Caco-2 (cell line): ENCODE measurements at regions not wholly inside any gene's neighbourhood (a gene's known extent, or its start where the extent isn't known, plus 50 kb on each side); places are given as distances from the start of the nearest gene placed in this dataset.

ENCODE experiments used
- BruUV-seq: library from RNA; stranded (reverse); fragments of 400-500 nt; replicated peaks from 2 replicates; lab custom pipeline; 2021; lab: Mats Ljungman, UMichigan
- CTCF ChIA-PET: fragments of 300-600 bp; sonication (Branson Sonifier 250); formaldehyde crosslinking; loops from one replicate; lab custom pipeline; 2022; ENCODE audit warnings: antibody characterized with exemption; lab: Charles Lee
- POLR2A ChIA-PET: fragments of 300-600 bp; sonication (Branson Sonifier 250); formaldehyde crosslinking; loops from one replicate; lab custom pipeline; 2022; ENCODE audit warnings: antibody characterized with exemption; lab: Charles Lee
- DNase-seq, 2 experiments: peaks; one replicate each; pipeline versions ENCODE4 v3.0.0 to v3.0.0-alpha.2; 2020 to 2022
- H3K27me3 ChIP-seq: replicated peaks from 2 replicates; pipeline ENCODE4 v1.6.0; 2011; ENCODE audit warnings: low read length; ENCODE audit not compliant: control insufficient read depth, insufficient read depth
- H3K36me3 ChIP-seq: 2 replicates; pipeline ENCODE4 v1.5.1; 2011; ENCODE audit warnings: low read length; ENCODE audit not compliant: control insufficient read depth, insufficient read depth
- H3K4me1 ChIP-seq: fragments of 250-450 bp; sonication (Bioruptor Pico); 2 replicates; pipeline ENCODE4 v1.5.1; 2020; ENCODE audit warnings: mild to moderate bottlenecking
- H3K4me3 ChIP-seq: 2 replicates; pipeline ENCODE4 v1.5.1; 2011; ENCODE audit warnings: low read depth, mild to moderate bottlenecking, control low read depth, low read length
- H3K9me3 ChIP-seq: fragments of 250-450 bp; sonication (Bioruptor Pico); 2 replicates; pipeline ENCODE4 v1.5.1; 2020; ENCODE audit warnings: mild to moderate bottlenecking, moderate library complexity
- H3K27ac Mint-ChIP-seq: one replicate; pipeline ENCODE4 v1.8.0; 2022; ENCODE audit warnings: mixed read lengths; ENCODE audit not compliant: unreplicated experiment
- H3K27me3 Mint-ChIP-seq: one replicate; pipeline ENCODE4 v1.8.0; 2022; ENCODE audit warnings: mixed read lengths; ENCODE audit not compliant: insufficient read depth, unreplicated experiment
- H3K36me3 Mint-ChIP-seq: one replicate; pipeline ENCODE4 v1.8.0; 2022; ENCODE audit warnings: mild to moderate bottlenecking, mixed read lengths; ENCODE audit not compliant: insufficient read depth, unreplicated experiment
- H3K4me1 Mint-ChIP-seq: one replicate; pipeline ENCODE4 v1.8.0; 2022; ENCODE audit warnings: low read depth, mixed read lengths; ENCODE audit not compliant: unreplicated experiment
- H3K4me3 Mint-ChIP-seq: one replicate; pipeline ENCODE4 v1.8.0; 2022; ENCODE audit warnings: mild to moderate bottlenecking, moderate library complexity, mixed read lengths; ENCODE audit not compliant: unreplicated experiment
- H3K9me3 Mint-ChIP-seq: one replicate; pipeline ENCODE4 v1.8.0; 2022; ENCODE audit warnings: mixed read lengths; ENCODE audit not compliant: unreplicated experiment
- CTCF ChIP-seq, 2 experiments: fragments of 200-600 bp in 1 of 2; IDR thresholded peaks; 1 replicate in 1 of 2; 2 replicates in 1 of 2; pipeline versions ENCODE4 v1.5.1 to v1.8.0; 2011 to 2022; ENCODE audit warnings: antibody characterized with exemption in 1 of 2, control low read depth in 1 of 2, inconsistent platforms in 1 of 2, low read depth in 1 of 2, low read length in 1 of 2, mild to moderate bottlenecking in 1 of 2, moderate library complexity in 1 of 2; ENCODE audit not compliant: insufficient read depth in 1 of 2, severe bottlenecking in 1 of 2, unreplicated experiment in 1 of 2
- intact Hi-C: fragments of 100-400 bp; cut with micrococcal nuclease; formaldehyde crosslinking; loops from one replicate; pipeline ENCODE4 v1.10.0; 2022; ENCODE audit not compliant: unreplicated experiment

GRCh38 chr2:37869771-37870170, 55.3 kb upstream of the RMDN2 start:
- Mint-ChIP-seq H3K4me3 (no peak overlapping the region), H3K36me3 (no peaks in the 10 kb centered on the region), H3K4me1 (peaks cover 6% of the 10 kb centered on the region), H3K27me3 (no peaks in the 10 kb centered on the region), H3K9me3 (no peaks in the 10 kb centered on the region), H3K27ac (no peak overlapping the region)
- intact Hi-C loops: no loop called here
- no TSS peak for BruUV-seq
- no peak for DNase-seq
- Histone ChIP-seq H3K9me3 (no peaks in the 10 kb centered on the region), H3K36me3 (no peaks in the 10 kb centered on the region), H3K4me1 (peaks cover 16% of the 10 kb centered on the region), H3K4me3 (no peak overlapping the region), H3K27me3 (no peaks in the 10 kb centered on the region)
- no peak for TF ChIP-seq CTCF (IDR thresholded peaks at IDR 0.05; ENCODE audit: insufficient read depth in 1 of 2, low read depth in 1 of 2, low read length in 1 of 2, severe bottlenecking in 1 of 2, unreplicated experiment in 1 of 2)
- POLR2A ChIA-PET: no interaction called here
- CTCF ChIA-PET: interaction anchor here (1.0 kb wide), 1 partner anchor 8 kb away, joined by 4 read pairs; no protein-coding TSS in a partner anchor

- H3K36me3 ChIP-seq: no peaks in the 10 kb centered on the region
- no peaks in the 10 kb centered on the region for H3K9me3 ChIP-seq
- Mint-ChIP-seq H3K27me3 (no peaks in the 10 kb centered on the region), H3K9me3 (no peaks in the 10 kb centered on the region), H3K4me3 (no peak overlapping the region), H3K36me3 (no peaks in the 10 kb centered on the region), H3K4me1 (peaks cover 9% of the 10 kb centered on the region), H3K27ac (no peak overlapping the region)
- H3K4me3 ChIP-seq: no peak overlapping the region
- no TSS peak for BruUV-seq
- ChIA-PET POLR2A (no interaction called here), CTCF (no interaction called here)
- peaks cover 16% of the 10 kb centered on the region for H3K4me1 ChIP-seq
- intact Hi-C loops: no loop called here
- no peak for TF ChIP-seq CTCF (IDR thresholded peaks at IDR 0.05; ENCODE audit: insufficient read depth in 1 of 2, low read depth in 1 of 2, low read length in 1 of 2, severe bottlenecking in 1 of 2, unreplicated experiment in 1 of 2)
- no peak for DNase-seq
- no peaks in the 10 kb centered on the region for H3K27me3 ChIP-seq
Observed at GRCh38 chr2:37870829-37871228, 54.3 kb upstream of the RMDN2 start.

- DNase-seq: no peak
- Histone ChIP-seq H3K27me3 (no peaks in the 10 kb centered on the region), H3K9me3 (no peaks in the 10 kb centered on the region), H3K4me3 (no peak overlapping the region), H3K4me1 (peaks cover 8% of the 10 kb centered on the region), H3K36me3 (no peaks in the 10 kb centered on the region)
- no peak overlapping the region for H3K27ac Mint-ChIP-seq
- CTCF ChIA-PET: no interaction called here
- no peaks in the 10 kb centered on the region for H3K27me3 Mint-ChIP-seq
- POLR2A ChIA-PET: no interaction called here
- H3K36me3 Mint-ChIP-seq: no peaks in the 10 kb centered on the region
- BruUV-seq: no TSS peak
- TF ChIP-seq CTCF (IDR thresholded peaks at IDR 0.05; ENCODE audit: insufficient read depth in 1 of 2, low read depth in 1 of 2, low read length in 1 of 2, severe bottlenecking in 1 of 2, unreplicated experiment in 1 of 2): no peak
- no peak overlapping the region for H3K4me3 Mint-ChIP-seq
- intact Hi-C loops: no loop called here
- no peaks in the 10 kb centered on the region for H3K9me3 Mint-ChIP-seq
- H3K4me1 Mint-ChIP-seq: peaks cover 9% of the 10 kb centered on the region
Observed at GRCh38 chr2:37871456-37872191, 53.5 kb upstream of the RMDN2 start.
